CD4-positive, alpha-beta T cell treated with Interleukin-2 at 100 ng/mL for 4 hours (primary cell): ENCODE measurements at regions not wholly inside any gene's neighbourhood (a gene's known extent, or its start where the extent isn't known, plus 50 kb on each side); places are given as distances from the start of the nearest gene placed in this dataset.

Source experiments
- DNase-seq: peaks from one replicate; pipeline ENCODE4 v3.0.0-alpha.2; 2020; ENCODE audit warnings: low spot score

DNA sequence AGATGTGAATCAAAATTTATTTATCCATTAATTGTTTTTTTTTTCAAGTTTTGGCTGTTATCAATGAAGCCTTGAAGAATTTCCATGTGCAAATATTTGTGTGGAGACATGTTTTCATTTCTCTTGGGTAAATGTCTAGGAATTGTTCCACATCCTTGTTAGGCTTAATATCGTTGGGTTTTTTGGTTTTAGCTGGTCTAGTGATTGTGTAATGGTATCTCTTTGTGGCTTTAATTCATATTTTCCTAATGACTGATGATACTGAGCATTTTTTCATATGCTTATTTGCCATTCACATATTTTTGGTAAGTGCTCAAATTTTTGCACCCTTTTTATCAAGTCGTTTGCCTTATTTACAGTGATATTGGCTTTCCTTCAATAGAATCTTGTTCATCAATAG, 250.3 kb upstream of the EPHA4 start:
- no peak for DNase-seq

DNA sequence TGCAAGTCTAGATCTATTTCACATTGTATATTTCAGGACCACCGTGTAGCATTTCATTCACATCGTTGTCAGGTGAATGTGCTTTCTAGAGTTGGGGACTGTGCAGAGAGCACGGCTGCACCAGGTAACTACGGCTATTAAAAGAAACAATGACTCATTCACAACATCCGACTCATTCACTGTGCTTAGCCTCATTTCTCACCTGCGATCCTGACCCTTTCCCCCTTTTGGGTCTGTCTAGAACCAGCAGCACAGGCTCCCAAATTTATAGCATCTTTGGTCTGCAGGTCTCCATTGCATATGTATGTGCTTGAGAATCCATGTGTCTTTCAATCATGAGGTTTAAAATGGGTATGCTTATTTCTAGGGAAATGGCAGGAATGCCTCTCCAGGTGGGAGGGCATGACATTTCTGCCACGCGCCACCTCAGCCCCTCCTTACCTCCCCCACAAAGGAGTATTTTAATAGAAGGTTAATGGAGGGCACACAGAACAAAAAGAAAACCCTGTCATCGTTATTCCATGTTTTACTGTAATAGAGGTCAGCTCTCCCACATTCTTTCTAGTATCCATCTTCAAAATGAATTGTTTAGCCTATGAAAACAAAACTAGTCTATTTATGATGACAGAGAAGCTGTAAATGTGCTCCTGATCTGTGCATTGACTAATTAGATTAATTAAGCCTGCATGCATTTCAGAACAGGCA, 246.7 kb upstream of the EPHA4 start:
- DNase-seq: no peak

DNA sequence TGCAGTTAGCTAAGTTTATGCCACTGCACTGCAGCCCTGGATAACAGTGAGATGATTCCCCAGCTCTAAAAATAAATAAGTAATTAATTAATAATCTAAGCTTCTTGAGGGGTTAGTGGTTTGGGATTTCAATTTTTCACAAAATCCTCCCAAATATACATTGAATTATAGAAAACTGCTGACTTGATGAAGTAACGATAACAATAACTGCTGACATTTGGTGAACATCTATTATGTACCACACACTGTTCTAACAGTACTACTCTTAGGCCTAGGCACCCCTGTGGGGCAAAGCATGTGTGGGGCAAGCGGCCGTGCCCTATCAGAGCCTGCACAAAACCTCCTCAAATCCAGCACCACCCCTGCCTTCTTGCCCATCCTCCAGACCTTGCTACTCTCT, 245.8 kb upstream of the EPHA4 start:
- DNase-seq: no peak

DNA sequence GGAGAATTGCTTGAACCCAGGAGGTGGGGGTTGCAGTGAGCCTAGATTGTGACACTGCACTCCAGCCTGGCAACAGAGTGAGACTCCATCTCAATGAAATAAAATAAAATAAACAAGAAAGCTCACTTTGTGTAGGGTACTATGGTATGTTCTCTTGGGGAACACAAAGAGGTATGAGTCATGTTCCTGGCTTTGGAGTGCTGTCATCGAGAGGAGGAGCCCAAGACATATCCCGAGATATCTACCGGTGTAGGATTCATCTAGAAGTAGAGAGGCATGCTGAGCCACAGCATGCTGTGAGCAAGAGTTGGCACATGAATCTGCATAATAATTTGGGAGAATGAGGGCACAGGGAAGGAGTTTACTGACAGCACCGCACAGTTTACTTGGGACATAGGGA, 244.9 kb upstream of the EPHA4 start:
- no peak for DNase-seq

GRCh38 chr2:221816566-221816965, 244.5 kb upstream of the EPHA4 start:
- no peak for DNase-seq

DNA sequence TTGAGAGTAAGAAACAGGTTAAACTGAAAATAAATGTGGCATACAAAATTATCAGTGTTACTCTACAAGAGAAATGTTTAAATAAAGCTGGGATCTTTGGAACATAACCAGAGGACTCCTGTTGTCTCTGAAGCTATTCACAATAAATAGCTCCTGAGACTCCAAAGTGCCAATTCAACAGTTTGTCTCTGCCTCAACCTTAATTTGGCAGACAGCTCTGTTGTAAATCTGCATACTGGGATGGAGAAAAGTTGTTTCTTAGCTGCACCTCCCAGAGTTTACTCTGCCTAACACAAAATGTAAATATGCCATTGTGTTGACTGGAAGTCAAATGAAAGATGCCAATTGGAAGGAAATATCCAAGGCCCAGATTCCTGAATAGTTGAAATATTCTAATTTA, 238.5 kb upstream of the EPHA4 start:
- DNase-seq: no peak

DNA sequence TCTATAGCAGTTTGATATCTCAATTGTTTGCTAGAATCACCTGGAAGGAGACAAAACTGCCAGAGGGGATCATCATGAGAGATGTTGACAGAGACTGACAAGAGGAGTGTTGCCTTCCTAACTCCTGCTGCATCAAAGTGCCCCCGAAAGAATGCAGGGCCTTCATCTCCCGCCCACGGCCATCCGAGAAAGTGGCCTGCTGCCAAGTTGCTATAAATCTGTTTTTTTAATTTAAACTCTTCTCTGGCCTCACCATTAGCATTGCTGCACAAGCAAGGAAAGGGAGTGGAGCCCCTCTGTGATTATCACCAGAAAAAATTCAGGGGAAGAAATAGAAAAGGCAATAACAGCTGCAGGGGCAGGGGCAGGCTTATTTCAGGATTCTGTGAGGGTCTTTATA, 238.1 kb upstream of the EPHA4 start:
- no peak for DNase-seq

DNA sequence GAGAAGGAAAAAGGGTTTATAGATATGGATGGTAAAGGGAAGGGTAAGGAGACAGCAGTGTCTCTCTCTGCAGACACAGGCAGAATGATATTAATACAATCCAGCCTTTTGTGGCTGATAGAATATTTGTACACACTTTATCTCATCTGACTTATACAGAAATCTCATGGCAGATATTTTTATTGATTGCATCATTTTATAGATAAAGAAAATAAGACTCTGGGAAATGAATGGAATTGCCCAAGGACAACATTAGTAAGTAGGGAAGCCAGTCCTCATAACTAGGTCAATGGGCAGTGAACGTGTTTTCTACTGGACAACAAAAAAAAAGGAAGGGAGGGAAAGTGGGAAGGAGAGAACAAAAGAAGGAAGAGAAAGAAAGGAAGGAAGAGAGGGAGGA, 236.4 kb upstream of the EPHA4 start:
- DNase-seq: no peak

- DNase-seq: no peak
These were observed 235.6 kb upstream of the EPHA4 start for GRCh38 chr2:221807706-221808105.

DNA sequence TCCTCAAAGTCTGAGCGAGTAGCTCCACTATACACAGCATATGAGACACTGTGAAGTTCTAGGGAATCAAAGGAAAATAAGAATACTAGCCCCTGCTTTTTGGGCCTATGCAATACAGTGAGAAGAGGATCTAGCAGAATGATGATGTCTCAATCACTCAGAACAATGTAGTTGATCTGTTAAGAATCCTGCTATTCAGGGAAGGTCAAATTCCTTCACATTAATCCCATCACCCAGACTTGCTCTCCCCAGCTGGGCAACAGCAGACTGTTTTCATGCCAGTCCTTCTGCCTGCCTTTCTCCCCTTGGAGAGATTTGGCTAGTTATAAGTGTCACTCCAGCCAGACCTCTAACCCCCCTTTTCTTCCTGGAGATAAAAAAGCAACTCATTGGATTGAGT, 230.0 kb upstream of the EPHA4 start:
- DNase-seq: no peak

DNA sequence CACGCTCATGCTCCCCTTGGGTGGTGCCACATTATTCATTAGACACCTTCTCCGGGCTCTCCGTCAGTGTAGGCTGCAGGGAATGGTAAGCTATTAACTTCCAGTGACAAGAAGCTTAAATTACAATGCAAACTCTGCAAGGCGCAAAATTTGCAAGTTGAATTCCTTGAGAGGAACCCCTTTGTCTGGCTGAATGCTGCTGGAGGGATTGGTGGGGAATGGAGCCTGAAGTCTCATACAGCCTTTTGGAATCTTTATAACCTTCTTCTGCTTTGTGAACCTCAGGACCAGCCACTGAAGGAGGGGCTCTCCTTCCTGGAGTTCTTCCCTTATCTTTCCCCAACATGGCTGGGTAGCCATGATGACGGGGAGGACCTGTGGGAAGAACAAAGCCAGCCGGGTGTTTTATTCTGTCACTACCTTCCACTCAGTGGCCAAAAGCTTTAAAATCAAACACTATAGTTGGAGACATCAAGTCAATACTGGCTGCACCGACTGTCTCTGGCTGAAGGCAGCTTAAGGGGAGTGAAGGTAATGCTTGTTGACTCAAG, 220.9 kb upstream of the EPHA4 start:
- DNase-seq: no peak

DNA sequence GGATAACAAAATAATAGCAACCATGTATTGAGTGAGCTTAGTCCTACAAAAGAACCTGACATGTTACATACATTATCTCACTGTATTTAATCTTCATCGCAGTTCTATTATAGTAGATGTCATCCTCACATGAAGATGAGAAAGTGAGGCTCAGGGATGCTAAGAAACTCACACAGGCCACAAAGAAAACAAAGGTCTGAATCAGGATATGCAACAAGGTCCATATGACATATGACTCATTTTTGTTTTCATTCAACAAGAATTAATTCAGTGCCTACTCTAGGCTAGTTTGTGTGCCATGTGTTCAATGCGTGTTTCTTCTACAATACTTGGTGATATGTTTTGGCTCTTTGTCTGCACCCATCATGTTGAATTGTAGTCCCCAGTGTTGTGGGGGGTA, 219.7 kb upstream of the EPHA4 start:
- DNase-seq: no peak

DNA sequence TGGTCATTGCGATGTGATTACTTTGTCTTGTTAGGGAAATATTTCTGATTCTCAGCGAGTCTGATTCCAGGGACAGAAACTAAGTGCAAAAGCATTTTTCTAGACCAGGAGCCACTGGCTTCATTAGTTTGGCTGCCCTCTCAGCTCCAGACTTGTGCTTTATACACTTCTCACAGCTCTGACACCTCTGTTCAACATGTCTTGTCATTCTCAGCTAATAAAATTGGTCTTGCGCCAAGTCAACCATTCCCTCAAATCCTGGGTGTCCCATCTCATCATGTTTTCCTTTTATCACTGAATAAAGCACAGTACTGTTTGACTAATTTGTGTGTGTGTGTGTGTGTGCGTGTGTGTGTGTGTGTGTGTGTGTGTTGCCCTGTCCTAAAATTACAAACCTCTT, 215.5 kb upstream of the EPHA4 start:
- DNase-seq: no peak

DNA sequence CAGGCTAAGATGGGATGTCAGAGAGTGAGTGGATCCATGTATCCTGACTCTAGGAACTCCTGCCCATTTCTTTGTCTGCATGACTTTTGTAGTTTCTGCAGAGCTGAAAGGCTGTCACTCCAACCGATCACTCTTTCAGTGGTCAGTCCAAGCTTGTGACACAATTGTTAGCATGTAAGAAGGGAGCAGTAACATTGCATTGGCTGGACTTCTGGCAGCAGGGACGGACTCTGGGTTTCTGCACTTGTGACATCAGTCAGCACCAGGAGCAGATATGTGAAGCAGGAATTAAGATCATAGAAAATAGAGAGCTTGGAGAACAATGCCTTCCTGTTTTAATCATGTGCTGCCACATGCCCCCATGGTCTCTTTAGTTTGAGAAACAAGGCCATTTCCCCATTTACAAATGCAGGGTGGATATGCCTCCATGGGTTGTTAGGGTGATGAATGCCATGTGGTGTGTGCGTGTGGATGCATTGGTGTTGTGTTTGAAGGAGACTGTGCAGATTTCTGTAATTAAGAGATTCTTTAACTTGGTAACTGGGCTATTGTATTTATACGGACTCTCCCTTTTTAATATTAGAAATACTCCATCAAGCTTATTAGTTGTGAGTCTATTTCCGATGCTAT, 214.3 kb upstream of the EPHA4 start:
- DNase-seq: no peak

- DNase-seq: no peak
These were observed 208.2 kb upstream of the EPHA4 start for GRCh38 chr2:221780281-221780688.

DNA sequence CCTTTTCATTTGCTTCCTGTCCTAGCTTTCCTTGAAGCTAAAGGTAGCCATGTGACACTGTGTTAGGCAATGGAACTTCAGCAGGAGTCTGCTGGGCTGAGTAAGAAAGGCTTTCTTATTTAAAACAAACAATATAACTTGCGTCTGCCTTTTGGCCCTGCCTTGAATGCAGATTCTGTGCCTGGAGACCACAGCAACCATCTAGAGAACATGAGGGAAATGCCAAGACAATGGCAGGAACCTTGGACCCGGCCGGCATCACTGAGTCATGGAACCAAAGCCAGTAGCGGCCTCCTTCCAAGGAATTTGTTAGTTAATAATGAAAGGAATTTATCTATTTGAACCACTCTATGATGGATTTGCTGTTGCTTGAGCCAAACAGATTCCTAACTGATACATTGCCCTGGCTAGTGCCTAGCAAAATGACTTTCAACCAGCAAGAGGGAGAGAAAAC, 207.5 kb upstream of the EPHA4 start:
- DNase-seq: no peak

- no peak for DNase-seq
These were observed 205.9 kb upstream of the EPHA4 start for GRCh38 chr2:221778025-221778424.

DNA sequence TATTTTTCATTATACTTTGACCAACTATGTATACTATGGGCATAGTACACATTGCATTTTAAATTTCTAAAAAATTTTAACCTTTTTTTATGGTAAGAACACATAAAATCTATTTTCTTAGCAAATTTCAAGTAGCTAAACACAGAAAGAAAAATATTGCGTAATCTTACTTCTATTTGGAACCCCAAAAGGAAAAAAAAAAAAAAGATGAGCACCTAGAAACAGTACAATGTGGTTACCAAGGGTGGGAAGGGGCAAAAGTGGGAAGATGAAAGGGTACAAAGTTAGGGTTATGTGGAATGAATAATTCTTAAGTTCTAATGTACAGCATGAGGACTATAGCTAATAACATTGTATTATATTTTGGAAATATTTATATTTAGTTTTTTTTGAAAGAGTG, 205.0 kb upstream of the EPHA4 start:
- DNase-seq: no peak

DNA sequence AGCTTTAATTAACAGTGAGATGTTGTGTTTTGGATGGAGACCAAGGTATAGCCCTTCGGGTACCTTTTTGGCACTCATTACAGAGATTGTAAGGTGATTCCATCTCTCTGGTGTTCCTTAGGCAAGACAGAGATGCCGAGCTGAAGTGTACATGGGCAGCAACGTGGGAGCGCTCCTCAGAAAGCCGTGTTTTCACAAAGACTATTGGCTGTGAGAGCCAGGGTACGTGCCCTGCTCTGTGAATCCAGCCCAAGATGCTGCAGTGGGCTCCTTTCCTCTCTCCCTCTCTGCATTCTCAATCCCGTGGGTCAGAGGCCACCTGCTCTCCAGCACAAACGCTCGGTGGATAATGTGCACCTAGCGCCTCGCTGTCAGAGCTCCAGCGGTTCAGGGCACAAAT, 203.0 kb upstream of the EPHA4 start:
- no peak for DNase-seq

DNA sequence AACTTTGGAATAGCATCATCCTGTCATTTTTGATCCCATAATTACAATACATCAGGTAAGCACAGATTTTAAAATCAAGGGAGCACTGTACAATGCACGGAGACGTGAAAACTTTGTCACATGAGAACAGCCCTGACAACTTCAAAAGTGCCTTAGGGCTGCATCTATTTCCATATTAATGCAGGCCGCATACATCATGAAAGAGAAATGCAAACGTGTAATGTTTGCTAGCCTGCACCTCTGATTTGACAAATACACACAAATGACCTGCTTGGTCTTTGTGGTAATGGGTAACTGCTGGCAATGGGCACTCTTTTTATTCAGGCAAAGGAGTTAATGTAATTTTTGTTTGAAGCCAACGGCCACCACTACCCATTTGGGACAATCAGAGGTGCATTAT, 202.0 kb upstream of the EPHA4 start:
- DNase-seq: no peak

GRCh38 chr2:221771297-221771696, 199.2 kb upstream of the EPHA4 start:
- no peak for DNase-seq

GRCh38 chr2:221767106-221768012, 195.3 kb upstream of the EPHA4 start:
- DNase-seq: no peak

- no peak for DNase-seq
These were observed 190.4 kb upstream of the EPHA4 start for GRCh38 chr2:221762496-221762895.
